OCI-LY7 (cell line): ENCODE measurements at regions not wholly inside any gene's neighbourhood (a gene's known extent, or its start where the extent isn't known, plus 50 kb on each side); places are given as distances from the start of the nearest gene placed in this dataset.

ENCODE experiments used
- BruUV-seq: library from RNA; stranded (reverse); fragments of 400-500 nt; replicated peaks from 2 replicates; lab custom pipeline; 2021; lab: Mats Ljungman, UMichigan
- CTCF ChIA-PET: fragments of 300-600 bp; sonication (Branson Sonifier 250); formaldehyde crosslinking; loops from one replicate; lab custom pipeline; 2022; ENCODE audit warnings: antibody characterized with exemption; ENCODE audit not compliant: unreplicated experiment; lab: Charles Lee
- POLR2A ChIA-PET: fragments of 300-600 bp; sonication (Branson Sonifier 250); formaldehyde crosslinking; loops from one replicate; lab custom pipeline; 2022; ENCODE audit warnings: antibody characterized with exemption; lab: Charles Lee
- DNase-seq: peaks from one replicate; pipeline ENCODE4 v3.0.0-alpha.2; 2015; ENCODE audit warnings: low spot score
- H2AFZ ChIP-seq: fragments of 200-600 bp; sonication (generic), shearing (Covaris generic); 2 replicates; pipeline ENCODE4 v1.6.1; 2014; ENCODE audit warnings: mild to moderate bottlenecking, antibody characterized with exemption, low read length, moderate library complexity
- H3K27ac ChIP-seq: fragments of 200-600 bp; sonication (generic); 2 replicates; pipeline ENCODE4 v1.5.1; 2014; ENCODE audit warnings: mixed run types, low read depth, mild to moderate bottlenecking, moderate library complexity, low read length, inconsistent platforms; ENCODE audit not compliant: poor library complexity, severe bottlenecking
- H3K36me3 ChIP-seq: fragments of 200-600 bp; sonication (generic); 2 replicates; pipeline ENCODE4 v1.6.1; 2014; ENCODE audit warnings: mild to moderate bottlenecking, antibody characterized with exemption, low read length, moderate library complexity, mixed read lengths; ENCODE audit not compliant: insufficient read depth
- H3K4me1 ChIP-seq: fragments of 200-600 bp; sonication (generic); 2 replicates; pipeline ENCODE4 v1.5.1; 2014; ENCODE audit warnings: mild to moderate bottlenecking, low read length; ENCODE audit not compliant: insufficient read depth, poor library complexity, severe bottlenecking
- H3K4me2 ChIP-seq: fragments of 200-600 bp; sonication (generic); 2 replicates; pipeline ENCODE4 v1.6.1; 2014; ENCODE audit warnings: mild to moderate bottlenecking, low read length
- H3K4me3 ChIP-seq: fragments of 200-600 bp; sonication (generic); 2 replicates; pipeline ENCODE4 v1.5.1; 2014; ENCODE audit warnings: mild to moderate bottlenecking, low read depth, low read length; ENCODE audit not compliant: poor library complexity, severe bottlenecking
- H3K79me2 ChIP-seq: fragments of 200-600 bp; sonication (generic); 2 replicates; pipeline ENCODE4 v1.6.1; 2016; ENCODE audit warnings: low read depth, mild to moderate bottlenecking, low read length, moderate library complexity, mixed read lengths; ENCODE audit not compliant: insufficient read depth
- H3K9me2 ChIP-seq: fragments of 200-600 bp; sonication (generic); 2 replicates; pipeline ENCODE4 v1.6.1; 2016; ENCODE audit warnings: mild to moderate bottlenecking, low read length, mixed read lengths; ENCODE audit not compliant: insufficient read depth
- H3K9me3 ChIP-seq: fragments of 200-600 bp; sonication (generic); 2 replicates; pipeline ENCODE4 v1.6.1; 2014; ENCODE audit warnings: mild to moderate bottlenecking, mixed run types, low read length, mixed read lengths
- H4K20me1 ChIP-seq: fragments of 200-600 bp; sonication (generic); 2 replicates; pipeline ENCODE4 v1.6.1; 2014; ENCODE audit warnings: mild to moderate bottlenecking, antibody characterized with exemption, low read length, moderate library complexity, mixed read lengths; ENCODE audit not compliant: insufficient read depth
- CTCF ChIP-seq: fragments of 200-600 bp; sonication (generic); conservative IDR thresholded peaks from 2 replicates; pipeline ENCODE4 v1.5.1; 2014; ENCODE audit warnings: mild to moderate bottlenecking, antibody characterized with exemption, low read length, moderate library complexity, mixed read lengths
- EZH2phosphoT487 ChIP-seq: fragments of 200-600 bp; sonication (generic); IDR thresholded peaks from 2 replicates; pipeline ENCODE4 v1.6.1; 2018; ENCODE audit warnings: low read depth, borderline replicate concordance, mild to moderate bottlenecking, mixed run types, antibody characterized with exemption, low read length, moderate library complexity, mixed read lengths
- intact Hi-C: fragments of 100-400 bp; cut with micrococcal nuclease; formaldehyde crosslinking; loops from one replicate; pipeline ENCODE4 v1.10.0; 2022; ENCODE audit not compliant: unreplicated experiment

- Histone ChIP-seq H3K36me3 (no peaks in the 10 kb centered on the region), H3K27ac (no peak overlapping the region), H3K4me3 (no peak overlapping the region), H2AFZ (no peak overlapping the region), H3K79me2 (no peaks in the 10 kb centered on the region), H3K9me2 (no peaks in the 10 kb centered on the region), H3K4me1 (no peaks in the 10 kb centered on the region), H3K9me3 (no peaks in the 10 kb centered on the region), H4K20me1 (no peaks in the 10 kb centered on the region), H3K4me2 (no peak overlapping the region)
- no peak for DNase-seq
- TF ChIP-seq CTCF: no peak
- no peak for TF ChIP-seq EZH2phosphoT487
- ChIA-PET POLR2A (no interaction called here), CTCF (no interaction called here)
- BruUV-seq: no TSS peak
- intact Hi-C loops: no loop called here
These were observed 1064.1 kb upstream of the CNTNAP5 start for GRCh38 chr2:122960759-122961641.

DNA sequence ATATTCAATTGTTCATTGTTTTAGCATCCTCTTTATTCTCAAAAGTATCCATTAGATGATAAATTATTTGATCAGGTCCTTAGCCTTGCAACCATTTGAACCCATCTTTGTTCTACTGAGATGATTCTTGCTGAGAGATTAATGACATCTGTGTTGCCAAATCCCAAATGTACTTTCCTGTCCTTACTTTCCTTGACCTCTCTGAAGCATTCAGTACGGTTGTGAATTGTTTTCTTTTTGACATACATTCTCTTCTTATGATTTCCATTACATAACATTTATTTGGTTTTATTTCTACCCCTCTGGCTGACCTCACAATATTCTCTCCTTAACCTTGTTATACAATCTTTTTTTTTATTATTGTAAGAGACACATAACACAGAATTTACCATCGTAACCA is 1058.6 kb upstream of the CNTNAP5 start:
- Histone ChIP-seq H3K9me2 (no peaks in the 10 kb centered on the region), H3K36me3 (no peaks in the 10 kb centered on the region), H3K4me3 (no peak overlapping the region), H2AFZ (no peak overlapping the region), H3K79me2 (no peaks in the 10 kb centered on the region), H3K27ac (no peak overlapping the region), H3K4me2 (no peak overlapping the region), H3K4me1 (no peaks in the 10 kb centered on the region), H3K9me3 (no peaks in the 10 kb centered on the region), H4K20me1 (no peaks in the 10 kb centered on the region)
- no peak for DNase-seq
- POLR2A ChIA-PET: no interaction called here
- intact Hi-C loops: no loop called here
- no TSS peak for BruUV-seq
- CTCF ChIA-PET: no interaction called here
- TF ChIP-seq CTCF (no peak), EZH2phosphoT487 (no peak)

DNA sequence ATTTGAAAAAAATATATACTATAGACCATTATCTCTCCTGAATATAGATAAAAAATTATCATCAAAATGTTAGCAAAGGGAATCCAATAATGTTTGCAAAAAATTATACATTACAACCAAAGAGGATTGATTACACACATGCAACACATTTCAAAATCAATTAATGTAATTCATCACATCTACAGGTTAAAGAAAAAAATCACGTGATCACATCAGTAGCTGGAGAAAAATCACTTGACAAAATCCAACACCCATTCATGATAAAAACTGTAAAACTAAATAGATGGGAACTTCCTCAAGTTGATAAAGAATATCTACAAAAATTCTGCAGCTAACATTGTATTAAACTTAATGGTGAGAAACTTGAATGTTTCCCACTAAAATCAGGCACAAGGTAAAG is 1047.5 kb upstream of the CNTNAP5 start:
- CTCF ChIA-PET: no interaction called here
- Histone ChIP-seq H3K4me1 (no peaks in the 10 kb centered on the region), H3K9me3 (no peaks in the 10 kb centered on the region), H3K4me2 (no peak overlapping the region), H3K27ac (no peak overlapping the region), H4K20me1 (no peaks in the 10 kb centered on the region), H3K9me2 (no peaks in the 10 kb centered on the region), H3K36me3 (no peaks in the 10 kb centered on the region), H3K79me2 (no peaks in the 10 kb centered on the region), H2AFZ (no peak overlapping the region), H3K4me3 (no peak overlapping the region)
- POLR2A ChIA-PET: no interaction called here
- no peak for DNase-seq
- TF ChIP-seq EZH2phosphoT487: no peak
- TF ChIP-seq CTCF: no peak
- BruUV-seq: no TSS peak
- intact Hi-C loops: no loop called here
